D721Med (cell line): ENCODE measurements at regions not wholly inside any gene's neighbourhood (a gene's known extent, or its start where the extent isn't known, plus 50 kb on each side); places are given as distances from the start of the nearest gene placed in this dataset.
"Not testable (repeated sequence)": the region's sequence is repeated elsewhere in the genome, so short reads cannot be mapped to it uniquely, and the experiment has no call there.

Experiments used
- DNase-seq: peaks from one replicate; pipeline ENCODE4 v3.0.0; 2011; ENCODE audit warnings: low spot score; ENCODE audit not compliant: insufficient read length
- FAIRE-seq: peaks from 2 replicates; lab custom pipeline; 2011; peaks lifted over from hg19 to GRCh38; lab: Jason Lieb, UNC
- TF ChIP-seq, protein P1 (sequence below): IDR thresholded peaks from 2 replicates; pipeline ENCODE4 v1.5.1; 2012; ENCODE audit warnings: mild to moderate bottlenecking, control low read depth; ENCODE audit not compliant: insufficient read depth; ENCODE audit errors: missing control alignments

DNA sequence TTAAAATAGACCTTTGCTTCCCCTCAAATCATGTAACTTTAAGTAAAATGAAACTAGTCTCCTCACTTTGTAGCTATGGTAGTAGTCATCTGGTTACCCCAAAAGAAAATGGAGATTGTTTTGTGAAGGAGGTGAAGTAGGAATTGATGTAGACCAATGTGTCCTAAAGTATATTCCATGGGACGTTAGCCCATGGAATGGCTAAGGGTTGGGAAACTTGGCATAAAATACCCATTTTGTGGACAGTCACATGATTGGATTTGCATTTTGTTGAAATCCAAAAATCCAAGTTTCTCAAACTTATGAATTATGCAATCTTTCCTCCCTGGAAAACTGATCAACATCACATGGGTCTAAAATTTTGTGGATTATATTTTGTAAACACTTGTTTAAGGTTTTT, 290.6 kb downstream of the OSTF1 start:
- DNase-seq (no peak), FAIRE-seq (no peak)
- TF ChIP-seq, protein P1, sequence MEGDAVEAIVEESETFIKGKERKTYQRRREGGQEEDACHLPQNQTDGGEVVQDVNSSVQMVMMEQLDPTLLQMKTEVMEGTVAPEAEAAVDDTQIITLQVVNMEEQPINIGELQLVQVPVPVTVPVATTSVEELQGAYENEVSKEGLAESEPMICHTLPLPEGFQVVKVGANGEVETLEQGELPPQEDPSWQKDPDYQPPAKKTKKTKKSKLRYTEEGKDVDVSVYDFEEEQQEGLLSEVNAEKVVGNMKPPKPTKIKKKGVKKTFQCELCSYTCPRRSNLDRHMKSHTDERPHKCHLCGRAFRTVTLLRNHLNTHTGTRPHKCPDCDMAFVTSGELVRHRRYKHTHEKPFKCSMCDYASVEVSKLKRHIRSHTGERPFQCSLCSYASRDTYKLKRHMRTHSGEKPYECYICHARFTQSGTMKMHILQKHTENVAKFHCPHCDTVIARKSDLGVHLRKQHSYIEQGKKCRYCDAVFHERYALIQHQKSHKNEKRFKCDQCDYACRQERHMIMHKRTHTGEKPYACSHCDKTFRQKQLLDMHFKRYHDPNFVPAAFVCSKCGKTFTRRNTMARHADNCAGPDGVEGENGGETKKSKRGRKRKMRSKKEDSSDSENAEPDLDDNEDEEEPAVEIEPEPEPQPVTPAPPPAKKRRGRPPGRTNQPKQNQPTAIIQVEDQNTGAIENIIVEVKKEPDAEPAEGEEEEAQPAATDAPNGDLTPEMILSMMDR = no peak

DNA sequence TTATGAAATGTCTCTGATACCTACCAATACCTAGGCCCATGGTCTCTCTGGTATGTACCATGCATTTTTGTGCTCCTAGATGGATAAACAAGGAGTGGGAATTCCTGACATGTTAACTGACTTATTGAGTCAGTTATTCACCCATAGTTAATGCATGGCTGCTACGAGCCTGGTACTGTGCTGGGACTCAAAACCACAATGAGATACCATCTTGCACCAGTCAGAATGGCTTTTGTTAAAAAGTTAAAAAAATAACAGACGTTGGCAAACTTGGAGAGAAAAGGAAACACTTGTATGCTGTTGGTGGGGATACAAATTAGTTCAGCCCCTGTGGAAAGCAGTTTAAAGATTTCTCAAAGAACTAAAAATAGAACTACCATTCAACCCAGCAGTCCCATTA, 293.8 kb downstream of the OSTF1 start:
- DNase-seq (no peak), FAIRE-seq (no peak)
- TF ChIP-seq, protein P1 = no peak

DNA sequence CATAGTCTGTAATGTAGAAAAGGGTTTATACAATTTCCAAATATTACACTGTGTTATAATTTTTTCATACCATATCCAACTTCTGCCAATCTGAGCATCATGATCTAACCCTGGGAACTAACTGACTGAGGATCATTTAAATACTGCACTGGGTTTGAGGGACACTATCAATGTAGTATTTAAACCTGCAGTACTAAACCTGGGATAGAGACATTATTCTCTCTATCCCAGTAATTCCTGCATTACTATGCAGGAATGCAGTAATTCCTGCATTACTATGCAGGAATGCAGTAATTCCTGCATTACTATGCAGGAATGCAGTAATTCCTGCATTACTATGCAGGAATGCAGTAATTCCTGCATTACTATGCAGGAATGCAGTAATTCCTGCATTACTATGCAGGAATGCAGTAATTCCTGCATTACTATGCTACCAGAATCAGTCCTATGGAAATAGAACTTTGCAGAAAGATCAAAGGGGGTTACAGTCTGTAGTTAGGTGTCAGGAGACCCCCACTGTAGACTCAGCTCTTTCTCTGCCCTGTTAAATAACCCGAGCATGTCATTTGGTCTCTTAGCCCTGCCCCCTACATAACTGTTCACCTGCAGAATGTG, 295.2 kb downstream of the OSTF1 start:
- FAIRE-seq, DNase-seq: not testable (repeated sequence)

DNA sequence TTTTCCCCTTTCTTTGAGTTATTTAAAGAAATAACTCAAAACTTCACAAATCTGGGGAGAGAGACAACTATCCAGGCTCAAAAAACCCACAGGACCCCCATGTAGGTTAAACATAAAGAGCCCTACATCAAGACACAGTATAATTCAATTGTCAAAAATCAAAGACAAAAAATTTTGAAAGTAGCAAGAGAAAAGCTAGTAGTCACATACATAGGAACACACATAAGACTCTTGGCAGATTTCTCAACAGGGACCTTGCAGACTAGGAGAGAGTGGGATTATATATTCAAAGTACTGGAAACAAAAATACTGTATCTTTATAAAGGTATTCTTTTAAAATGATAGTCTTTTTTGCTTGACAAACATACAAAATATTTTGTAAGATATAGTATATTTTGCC, 296.9 kb downstream of the OSTF1 start:
- TF ChIP-seq, protein P1 = no peak
- DNase-seq (no peak), FAIRE-seq (no peak)

DNA sequence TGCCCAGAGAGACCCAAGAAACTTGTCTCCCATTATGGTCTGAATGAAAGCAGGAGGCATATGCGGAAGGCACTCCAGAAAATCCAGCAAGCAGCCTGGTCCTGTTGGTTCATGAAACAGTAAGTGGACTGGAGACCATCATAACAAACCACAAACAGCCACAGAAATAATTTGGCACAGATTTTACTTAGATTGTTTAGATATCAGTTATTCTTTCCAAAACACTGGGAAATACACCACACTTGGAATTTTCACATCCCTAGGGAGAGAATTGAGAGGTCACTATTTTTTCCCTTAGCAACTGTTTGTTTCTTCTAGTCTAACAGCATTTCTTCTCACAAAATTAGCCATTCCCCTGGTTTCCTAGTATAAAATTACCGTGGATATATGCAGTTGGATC, 300.8 kb downstream of the OSTF1 start:
- TF ChIP-seq, protein P1 = no peak
- no peak for FAIRE-seq
- no peak for DNase-seq

DNA sequence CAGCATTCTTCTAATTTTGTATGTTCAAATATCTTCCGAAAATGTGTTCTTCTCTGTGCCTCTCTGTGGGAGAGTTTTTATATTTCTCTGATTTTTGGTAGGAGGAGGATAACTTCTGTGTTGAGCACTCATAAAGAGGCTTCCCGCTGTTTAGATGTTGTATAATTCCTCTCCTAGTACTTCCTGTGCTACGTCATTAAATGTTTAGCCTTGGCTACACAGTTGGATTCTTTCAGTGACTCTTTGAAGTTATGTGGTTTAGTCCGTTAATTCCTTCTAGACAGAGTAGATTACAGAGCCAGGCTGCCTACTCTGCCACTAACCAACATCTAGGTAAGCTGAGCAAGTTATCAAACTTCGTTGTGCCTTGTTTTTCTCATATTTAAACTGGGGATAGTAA, 302.6 kb downstream of the OSTF1 start:
- FAIRE-seq = no peak
- TF ChIP-seq, protein P1 = no peak
- no peak for DNase-seq

DNA sequence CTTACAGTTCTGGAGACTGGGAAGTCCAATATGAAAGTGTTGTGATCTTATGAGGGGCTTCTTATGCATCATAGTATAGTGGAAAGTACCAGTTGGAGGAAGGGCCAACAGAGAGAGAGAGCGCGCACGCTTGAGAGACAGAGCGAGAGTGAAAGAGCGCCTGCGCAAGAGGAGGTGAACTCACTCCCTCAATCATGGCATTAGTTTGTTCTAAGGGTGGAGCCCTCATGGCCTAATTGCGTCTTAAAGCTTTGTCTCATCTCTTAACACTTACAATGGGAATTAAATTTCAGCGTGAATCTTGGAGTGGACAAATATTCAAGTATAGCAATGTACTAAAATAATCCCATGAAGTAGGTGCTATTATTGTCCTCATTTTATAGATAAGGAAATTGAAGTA, 303.2 kb downstream of the OSTF1 start:
- no peak for DNase-seq

More for the DNA sequence above, 303.2 kb downstream of the OSTF1 start:
- TF ChIP-seq, protein P1 = no peak
- FAIRE-seq = no peak
